Bronchial epithelial cell (primary cell): ENCODE measurements at regions not wholly inside any gene's neighbourhood (a gene's known extent, or its start where the extent isn't known, plus 50 kb on each side); places are given as distances from the start of the nearest gene placed in this dataset.

Source experiments
- DNase-seq: peaks from one replicate; pipeline ENCODE4 v3.0.0-alpha.2; 2010; ENCODE audit warnings: low read depth
- FAIRE-seq: peaks from 2 replicates; lab custom pipeline; 2011; peaks lifted over from hg19 to GRCh38; lab: Jason Lieb, UNC
- H3K27me3 ChIP-seq: 2 replicates; pipeline ENCODE4 v1.5.1; 2011; ENCODE audit warnings: low read length; ENCODE audit not compliant: control insufficient read depth, insufficient read depth
- H3K36me3 ChIP-seq: 2 replicates; pipeline ENCODE4 v1.5.1; 2011; ENCODE audit warnings: low read length; ENCODE audit not compliant: control insufficient read depth, insufficient read depth
- H3K4me3 ChIP-seq: 2 replicates; pipeline ENCODE4 v1.5.1; 2011; ENCODE audit warnings: mild to moderate bottlenecking, low read depth, low read length, control low read depth
- CTCF ChIP-seq: IDR thresholded peaks from 2 replicates; pipeline ENCODE4 v1.5.1; 2011; ENCODE audit warnings: mild to moderate bottlenecking, moderate library complexity, low read length, control low read depth, inconsistent platforms; ENCODE audit not compliant: insufficient read depth, severe bottlenecking

GRCh38 chr4:1572521-1572920, 111.6 kb downstream of the FAM53A start:
- FAIRE-seq (no peak), DNase-seq (no peak)
- Histone ChIP-seq H3K4me3 (no peak overlapping the region), H3K36me3 (no peaks in the 10 kb centered on the region), H3K27me3 (no peaks in the 10 kb centered on the region)
- TF ChIP-seq CTCF, result no peak

GRCh38 chr4:1572010-1572385, 112.1 kb downstream of the FAM53A start:
- no peaks in the 10 kb centered on the region for H3K27me3 ChIP-seq
- no peak for TF ChIP-seq CTCF
- H3K36me3 ChIP-seq, result no peaks in the 10 kb centered on the region
- no peak overlapping the region for H3K4me3 ChIP-seq
- DNase-seq, result no peak
- FAIRE-seq, result no peak

GRCh38 chr4:1571165-1572009, 112.7 kb downstream of the FAM53A start:
- no peak for TF ChIP-seq CTCF
- no peak for FAIRE-seq
- DNase-seq, result no peak
- H3K27me3 ChIP-seq, result no peaks in the 10 kb centered on the region
- H3K36me3 ChIP-seq, result no peaks in the 10 kb centered on the region
- H3K4me3 ChIP-seq, result no peak overlapping the region

- no peak overlapping the region for H3K4me3 ChIP-seq
- no peaks in the 10 kb centered on the region for H3K27me3 ChIP-seq
- no peak for TF ChIP-seq CTCF
- DNase-seq, result no peak
- H3K36me3 ChIP-seq, result no peaks in the 10 kb centered on the region
- no peak for FAIRE-seq
Measured at GRCh38 chr4:1570291-1571164, 113.6 kb downstream of the FAM53A start.

DNA sequence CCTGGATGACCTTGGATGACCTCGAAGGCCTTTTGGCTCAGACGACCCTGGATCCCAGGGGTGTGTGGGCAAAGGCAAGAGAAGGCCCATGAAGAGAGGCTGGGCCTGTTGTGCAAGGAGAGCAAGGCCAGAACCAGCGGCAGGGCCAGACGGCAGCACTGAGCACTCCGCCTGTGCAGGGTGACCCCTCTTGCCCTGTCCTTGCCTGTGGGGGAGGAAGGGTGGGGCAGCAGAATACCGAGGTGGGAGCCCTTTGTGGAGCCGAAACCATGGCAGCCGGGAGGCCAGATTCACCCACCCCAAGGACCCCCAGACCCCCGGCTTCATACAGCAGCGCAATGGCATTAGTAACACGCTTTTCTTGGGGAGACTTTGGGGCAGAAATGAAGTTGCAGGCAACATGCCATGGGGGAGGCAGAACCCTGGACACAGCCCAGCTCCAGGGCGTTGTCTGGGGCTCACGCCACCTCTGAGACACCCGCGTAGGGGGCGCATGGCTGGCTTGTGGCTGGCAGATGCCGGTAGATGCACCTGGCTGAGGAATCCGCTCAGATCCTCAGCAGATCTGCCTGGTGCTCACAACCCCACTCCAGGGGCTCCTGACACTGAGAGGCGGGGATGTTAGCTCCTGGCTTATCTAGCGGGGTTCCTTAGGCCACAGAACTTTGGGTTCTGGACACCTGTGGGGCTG, 114.5 kb downstream of the FAM53A start:
- Histone ChIP-seq H3K27me3 (no peaks in the 10 kb centered on the region), H3K36me3 (no peaks in the 10 kb centered on the region), H3K4me3 (no peak overlapping the region)
- no peak for TF ChIP-seq CTCF
- FAIRE-seq (no peak), DNase-seq (no peak)
